HEK293T (cell line): ENCODE measurements at regions not wholly inside any gene's neighbourhood (a gene's known extent, or its start where the extent isn't known, plus 50 kb on each side); places are given as distances from the start of the nearest gene placed in this dataset.

Experiments
- BHLHE40 ChIP-seq: fragments of 450-650 bp; IDR thresholded peaks from 2 replicates; pipeline ENCODE4 v1.6.1; 2016; ENCODE audit warnings: mild to moderate bottlenecking, moderate library complexity, borderline replicate concordance
- ELF4 ChIP-seq: fragments of 450-650 bp; IDR thresholded peaks from 2 replicates; pipeline ENCODE4 v1.6.1; 2017; ENCODE audit warnings: antibody characterized with exemption
- FOXA1 ChIP-seq: fragments of 450-650 bp; IDR thresholded peaks from 2 replicates; pipeline ENCODE4 v1.6.1; 2016; ENCODE audit warnings: mild to moderate bottlenecking
- FOXK2 ChIP-seq: fragments of 450-650 bp; IDR thresholded peaks from 2 replicates; pipeline ENCODE4 v1.6.1; 2016; ENCODE audit warnings: mild to moderate bottlenecking
- HDGF ChIP-seq: fragments of 450-650 bp; IDR thresholded peaks from 2 replicates; pipeline ENCODE4 v1.6.1; 2017; ENCODE audit warnings: antibody characterized with exemption, borderline replicate concordance
- LEF1 ChIP-seq: fragments of 450-650 bp; IDR thresholded peaks from 2 replicates; pipeline ENCODE4 v1.6.1; 2017; ENCODE audit warnings: mild to moderate bottlenecking, borderline replicate concordance
- SP1 ChIP-seq: fragments of 450-650 bp; IDR thresholded peaks from 2 replicates; pipeline ENCODE4 v1.6.1; 2017
- TARDBP ChIP-seq: fragments of 450-650 bp; IDR thresholded peaks from 2 replicates; pipeline ENCODE4 v1.6.1; 2016
- ZNF384 ChIP-seq: fragments of 450-650 bp; IDR thresholded peaks from 2 replicates; pipeline ENCODE4 v1.6.1; 2016

GRCh38 chr14:61614693-61615092 lies 80.6 kb upstream of the HIF1A start:
- no peak for TF ChIP-seq FOXA1
- TF ChIP-seq BHLHE40: no peak
- no peak for TF ChIP-seq ELF4
- TF ChIP-seq ZNF384: no peak
- TF ChIP-seq LEF1: no peak
- TF ChIP-seq SP1: no peak
- TF ChIP-seq FOXK2: no peak
- TF ChIP-seq HDGF: no peak
- no peak for TF ChIP-seq TARDBP
